Stimulated activated CD8-positive, alpha-beta memory T cell treated with anti-CD3 and anti-CD28 coated beads, Interleukin-4, amount 100 ng/mL, for 48 hours (primary cell): ENCODE measurements at regions not wholly inside any gene's neighbourhood (a gene's known extent, or its start where the extent isn't known, plus 50 kb on each side); places are given as distances from the start of the nearest gene placed in this dataset.
"Not testable (repeated sequence)": the region's sequence is repeated elsewhere in the genome, so short reads cannot be mapped to it uniquely, and the experiment has no call there.

Experiments used
- DNase-seq: peaks from one replicate; pipeline ENCODE4 v3.0.0-alpha.2; 2020

DNA sequence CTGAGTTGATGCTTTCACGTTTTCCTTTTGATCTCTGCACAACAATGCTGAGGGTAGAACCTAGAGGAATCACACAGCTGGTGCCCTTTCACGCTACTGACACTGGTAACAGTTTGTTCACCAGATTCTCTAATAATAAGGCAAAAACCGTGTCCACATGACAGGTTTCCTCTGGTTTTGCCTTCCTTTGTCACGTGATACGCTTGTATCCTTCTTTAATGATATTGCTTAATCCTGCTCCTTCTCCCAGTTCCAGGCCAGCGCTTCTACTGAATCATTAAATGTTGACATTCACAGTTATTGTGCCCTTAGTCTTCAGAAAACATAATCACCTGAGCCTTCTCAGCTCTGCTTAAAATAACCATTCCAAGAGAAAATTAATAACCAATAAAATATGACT is 978.2 kb upstream of the NCAM2 start:
- DNase-seq, result no peak

DNA sequence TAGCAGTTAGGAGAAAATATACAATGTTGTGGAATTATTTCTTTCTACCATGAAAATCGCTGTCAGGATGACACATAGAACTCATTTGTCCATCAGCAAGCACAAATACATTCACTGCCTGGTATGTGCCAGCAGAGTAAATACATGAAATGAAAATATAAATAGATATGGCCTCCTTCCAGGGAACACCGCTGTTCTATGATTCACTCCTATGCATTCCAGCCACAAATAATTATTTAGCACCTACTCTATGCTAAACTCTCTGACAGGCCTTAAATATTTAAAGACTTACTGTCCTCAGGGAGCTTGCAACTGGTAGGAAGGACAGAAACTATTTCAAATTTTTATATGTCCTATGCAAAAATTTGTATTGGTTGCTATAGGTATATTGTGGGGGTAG is 975.0 kb upstream of the NCAM2 start:
- DNase-seq, result no peak

DNA sequence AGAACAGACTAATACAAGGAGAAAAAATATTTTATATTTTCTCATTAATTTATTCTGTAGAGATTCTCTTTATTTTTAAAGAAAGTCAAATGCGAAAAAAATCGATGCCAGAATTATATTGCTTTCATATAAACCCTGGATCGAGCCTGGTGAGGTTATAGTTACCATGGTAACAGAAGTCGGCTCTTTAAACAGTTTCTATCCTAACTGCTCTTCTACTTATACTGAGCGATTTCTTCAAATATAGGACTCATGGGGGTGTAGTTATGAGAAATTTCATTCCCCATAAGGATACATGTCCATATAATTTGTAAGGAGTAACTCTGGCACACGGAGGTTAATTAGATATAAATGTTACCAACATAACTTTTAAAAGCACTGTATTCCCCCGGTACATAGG is 973.5 kb upstream of the NCAM2 start:
- no peak for DNase-seq

DNA sequence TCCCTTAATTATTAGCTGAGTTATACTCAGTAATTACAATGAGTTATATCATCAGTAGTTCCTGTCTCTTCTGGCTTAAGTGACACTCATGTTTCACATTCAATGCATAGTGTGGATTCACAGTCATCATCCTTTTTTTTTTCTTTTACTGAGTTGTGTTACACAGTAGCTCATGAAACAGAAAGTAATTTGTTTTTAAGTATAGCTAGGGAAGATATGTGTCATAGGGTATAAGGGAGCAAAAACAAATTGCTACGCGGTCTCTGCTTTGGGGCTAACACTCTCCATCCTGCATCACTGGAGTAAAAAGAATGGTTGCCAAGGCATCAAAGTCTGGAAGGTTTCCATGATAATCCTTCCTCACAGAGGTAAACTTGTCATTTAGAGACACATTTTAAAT is 971.7 kb upstream of the NCAM2 start:
- no peak for DNase-seq

DNA sequence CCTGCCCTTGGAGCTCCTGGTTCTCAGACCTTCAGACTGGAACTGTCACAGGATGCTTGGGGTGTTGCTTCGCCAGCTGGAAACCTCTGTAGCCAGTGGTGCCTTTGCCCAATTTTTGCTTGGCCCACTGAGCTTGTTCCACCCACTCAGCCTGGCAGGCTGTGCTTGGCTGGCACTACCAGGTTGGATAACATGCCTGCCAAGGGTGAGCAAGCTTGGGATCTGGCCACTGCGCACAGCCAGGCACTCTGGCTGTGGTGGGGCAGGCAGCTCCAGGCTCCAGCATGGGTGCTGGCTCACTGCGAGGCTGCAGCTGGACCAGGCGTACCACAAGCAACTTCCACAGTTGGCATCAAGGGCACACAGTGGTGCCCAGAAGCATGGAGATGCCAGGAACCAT is 967.8 kb upstream of the NCAM2 start:
- DNase-seq, result no peak

DNA sequence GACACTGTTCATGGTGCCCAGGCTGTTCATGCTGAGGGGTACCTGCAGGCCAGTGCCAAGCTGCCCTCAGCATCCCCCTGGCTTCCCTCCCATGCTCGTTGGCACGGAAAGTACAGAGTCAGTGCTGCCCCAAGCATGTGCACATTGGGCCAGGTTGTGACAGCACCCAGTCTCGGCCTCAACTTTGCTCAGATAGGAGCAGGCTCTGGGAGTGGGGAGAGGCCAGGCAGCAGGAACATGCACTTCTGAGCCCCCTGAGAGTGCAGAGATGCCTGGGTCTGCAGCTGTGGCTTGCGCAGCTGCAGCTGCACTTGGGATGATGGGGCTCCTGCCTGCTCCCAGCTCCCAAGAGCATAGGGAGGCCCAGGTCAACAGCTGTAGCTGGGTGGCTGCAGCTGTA is 966.4 kb upstream of the NCAM2 start:
- no peak for DNase-seq

DNA sequence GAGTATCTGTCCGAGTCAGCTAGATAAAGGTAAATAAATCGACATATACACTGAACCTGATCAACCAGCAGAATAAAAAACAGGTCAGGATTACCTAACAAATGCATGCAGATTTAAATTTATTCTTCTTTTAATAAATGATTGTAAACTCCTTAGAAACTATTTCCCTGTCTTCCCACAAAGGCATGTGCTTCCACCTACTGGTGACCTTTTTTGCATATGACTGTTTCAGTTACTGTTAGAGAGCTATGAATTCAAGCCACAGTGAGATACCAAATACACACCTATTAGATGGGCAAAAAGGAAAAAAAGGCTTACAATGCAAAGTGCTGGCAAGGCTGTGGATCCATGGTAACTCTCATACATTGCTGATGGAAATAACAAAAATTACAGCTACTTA is 957.4 kb upstream of the NCAM2 start:
- DNase-seq, result no peak

DNA sequence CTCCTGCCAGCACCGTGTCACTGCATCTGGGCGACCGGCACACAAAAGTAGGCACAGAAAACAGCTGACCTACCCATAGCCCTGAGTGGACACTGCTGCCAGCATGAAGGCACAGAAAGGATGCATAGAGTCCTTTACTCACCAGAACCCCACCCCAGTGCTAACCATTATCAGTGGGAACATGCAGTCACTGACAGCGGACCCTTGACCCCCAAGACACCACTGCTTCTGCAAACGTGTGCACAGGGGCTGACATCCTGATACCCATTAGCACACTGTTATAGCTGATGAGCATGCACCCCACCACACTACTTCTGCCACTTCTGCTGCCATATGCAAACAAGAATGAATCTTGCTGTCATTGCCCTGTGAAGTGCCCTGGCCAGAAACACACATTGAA is 953.0 kb upstream of the NCAM2 start:
- DNase-seq, result no peak

DNA sequence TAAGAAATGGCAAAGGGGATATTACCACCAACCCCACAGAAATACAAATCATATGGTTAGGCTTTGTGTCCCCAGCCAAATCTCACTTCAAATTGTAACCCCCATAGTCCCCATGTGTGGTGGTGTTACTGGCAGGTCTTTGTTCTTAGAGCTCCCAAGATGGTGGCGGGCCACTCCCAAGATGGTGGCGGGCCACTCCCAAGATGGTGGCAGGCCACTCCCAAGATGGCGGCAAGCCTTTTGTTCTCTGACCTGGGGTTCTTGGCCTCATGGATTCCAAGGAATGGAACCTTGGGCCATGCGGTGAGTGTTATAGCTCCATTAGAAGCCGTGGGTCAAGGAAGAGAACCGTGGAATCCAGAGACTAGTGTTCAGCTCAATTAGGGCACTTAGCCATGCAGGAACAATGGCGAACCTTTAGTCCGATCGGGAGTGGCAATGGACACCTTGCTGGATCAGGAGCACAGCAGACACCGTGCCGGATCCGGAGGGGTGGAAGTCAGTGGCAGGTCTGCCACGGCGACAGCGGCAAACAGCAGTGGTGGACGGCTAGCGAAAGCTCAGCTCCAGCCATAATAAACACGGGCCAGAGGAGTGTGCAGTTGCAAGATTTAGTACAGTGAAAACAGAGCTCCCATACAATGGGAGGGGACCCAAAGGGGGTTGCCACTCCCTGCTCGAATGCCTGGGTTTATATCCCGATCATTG is 949.9 kb upstream of the NCAM2 start:
- not testable (repeated sequence) for DNase-seq

DNA sequence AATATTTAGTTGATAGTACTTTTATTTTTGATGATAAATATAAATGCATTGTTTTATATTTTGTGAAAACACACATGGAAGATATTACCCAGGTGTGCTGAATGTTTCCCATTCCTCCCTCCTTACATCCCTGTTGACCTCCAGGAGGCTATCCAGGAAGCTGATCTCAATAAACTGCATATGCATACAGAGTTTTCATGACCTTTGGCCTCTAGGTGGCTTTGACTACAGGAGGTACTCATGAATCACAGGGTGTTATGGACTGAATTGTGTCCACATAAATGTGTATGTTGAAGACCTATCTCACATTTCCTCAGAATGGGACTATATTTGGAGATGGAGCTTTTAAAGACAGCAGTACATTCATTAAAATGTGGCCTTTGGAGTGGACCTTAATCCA is 914.9 kb upstream of the NCAM2 start:
- no peak for DNase-seq

DNA sequence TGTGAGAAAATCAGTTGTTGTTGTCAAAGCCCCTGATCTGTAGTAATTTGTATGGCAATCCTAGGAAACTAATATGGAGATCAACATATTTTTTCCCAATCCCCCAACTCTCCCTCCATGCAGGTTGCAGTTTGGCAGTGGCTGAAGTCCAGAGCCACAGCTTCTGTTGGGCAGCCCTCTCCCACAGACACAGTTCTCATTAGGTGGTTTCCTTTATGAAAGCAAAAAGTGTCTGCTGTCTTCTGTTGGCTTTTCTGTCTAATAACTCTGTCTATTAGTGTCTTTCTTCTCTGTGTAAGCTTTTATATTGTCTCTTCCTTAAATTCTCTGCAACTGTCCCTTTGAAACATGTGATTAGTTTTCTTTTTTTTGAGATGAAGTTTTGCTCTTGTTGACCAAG is 914.3 kb upstream of the NCAM2 start:
- DNase-seq, result no peak

DNA sequence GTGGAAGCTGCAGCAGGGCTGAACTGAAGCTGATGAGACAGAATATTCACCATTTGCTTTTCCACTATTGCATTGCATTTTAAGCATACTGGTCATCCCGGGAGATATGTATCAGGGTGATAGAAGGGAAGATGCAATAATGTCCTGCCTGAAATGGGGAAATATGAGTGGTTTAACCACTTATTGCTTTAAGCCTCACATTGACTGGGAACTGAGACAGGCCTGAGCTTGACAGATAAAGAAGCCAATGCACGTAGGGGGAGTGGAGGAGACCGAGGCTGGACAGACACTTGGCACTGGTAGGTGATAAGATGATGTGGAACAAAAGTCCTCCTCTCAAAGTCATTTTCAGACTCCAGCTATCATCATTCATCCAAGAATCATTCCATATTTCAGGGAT is 911.7 kb upstream of the NCAM2 start:
- DNase-seq, result no peak

DNA sequence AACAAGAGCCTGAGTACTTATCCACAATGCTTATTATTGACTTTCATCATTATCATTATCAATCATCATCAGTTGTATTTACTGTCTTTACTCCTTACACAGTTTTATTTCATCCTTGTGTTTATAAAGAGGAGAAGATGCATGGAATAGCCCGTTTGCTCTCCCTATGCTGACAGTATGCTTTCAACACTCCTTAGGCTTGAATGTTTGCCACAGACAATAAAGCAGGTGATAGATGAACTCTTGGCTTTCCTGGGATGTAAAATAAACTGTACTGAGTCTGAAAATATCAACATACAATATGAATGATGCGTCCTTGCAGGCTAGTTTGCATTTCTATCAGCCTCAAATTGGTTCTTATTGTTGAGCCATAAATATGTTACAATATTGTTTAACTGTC is 891.8 kb upstream of the NCAM2 start:
- no peak for DNase-seq

DNA sequence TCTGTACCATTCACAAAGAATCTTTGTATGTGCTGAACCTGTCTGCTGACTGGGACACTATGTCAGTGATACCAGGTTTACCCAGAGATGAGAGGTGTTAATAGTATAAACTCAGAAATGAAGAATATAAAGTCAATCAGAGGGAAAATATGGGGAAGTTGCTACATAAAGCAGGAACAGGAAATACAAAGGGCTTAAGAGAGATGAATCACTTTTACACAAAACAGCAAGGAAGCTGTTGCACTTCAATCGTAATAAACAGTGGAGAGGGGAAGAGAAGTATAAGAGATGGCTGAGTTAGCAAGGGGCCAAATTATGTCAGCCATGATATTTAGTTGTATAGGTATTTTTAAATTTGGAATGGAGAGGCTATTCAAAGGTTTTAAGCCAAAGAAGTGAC is 890.2 kb upstream of the NCAM2 start:
- no peak for DNase-seq

DNA sequence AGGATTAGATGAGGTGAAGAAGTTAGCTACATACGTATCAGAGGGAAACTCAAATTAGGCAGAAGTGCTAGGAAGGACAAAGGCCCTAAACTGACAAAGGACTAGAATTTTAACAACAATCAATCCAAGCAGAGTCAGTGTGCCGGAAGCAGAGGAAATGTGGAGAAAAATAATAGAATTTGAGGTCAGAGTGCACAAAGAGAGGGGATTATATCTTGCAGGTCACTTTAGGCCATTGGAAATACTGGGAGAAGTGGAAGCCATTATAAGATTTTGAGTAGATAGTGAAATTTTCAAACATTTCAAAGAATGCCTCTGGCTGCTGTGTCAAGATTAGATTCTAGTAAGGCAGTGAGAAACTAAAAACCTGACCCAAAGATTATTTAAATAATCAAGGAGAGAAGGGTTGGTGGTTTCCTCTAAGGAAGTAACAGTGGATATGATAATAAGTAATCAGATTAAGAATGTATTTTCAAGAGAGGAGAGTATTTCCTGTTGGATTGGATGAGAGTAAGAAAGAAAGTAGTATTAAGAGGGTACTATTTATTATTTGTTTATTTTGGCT is 889.2 kb upstream of the NCAM2 start:
- no peak for DNase-seq

DNA sequence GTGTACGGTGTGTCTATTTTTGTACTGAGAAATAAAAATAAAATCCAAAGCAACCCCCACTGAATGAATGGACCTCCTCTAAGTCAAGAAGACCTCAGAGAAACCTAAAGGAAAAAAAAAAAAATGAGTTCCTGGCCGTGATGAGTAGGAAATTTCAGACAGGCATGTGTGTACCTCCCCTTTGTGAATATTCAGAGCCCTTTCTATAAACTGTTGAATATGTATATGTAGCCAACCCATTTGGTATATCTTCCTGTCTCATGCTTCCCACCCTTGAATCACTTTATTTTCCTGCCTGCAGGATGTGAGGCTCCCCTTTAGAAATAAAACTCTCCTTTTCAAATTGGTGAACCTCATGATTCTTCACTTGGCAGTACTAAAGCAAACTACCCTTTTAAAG is 887.8 kb upstream of the NCAM2 start:
- no peak for DNase-seq

DNA sequence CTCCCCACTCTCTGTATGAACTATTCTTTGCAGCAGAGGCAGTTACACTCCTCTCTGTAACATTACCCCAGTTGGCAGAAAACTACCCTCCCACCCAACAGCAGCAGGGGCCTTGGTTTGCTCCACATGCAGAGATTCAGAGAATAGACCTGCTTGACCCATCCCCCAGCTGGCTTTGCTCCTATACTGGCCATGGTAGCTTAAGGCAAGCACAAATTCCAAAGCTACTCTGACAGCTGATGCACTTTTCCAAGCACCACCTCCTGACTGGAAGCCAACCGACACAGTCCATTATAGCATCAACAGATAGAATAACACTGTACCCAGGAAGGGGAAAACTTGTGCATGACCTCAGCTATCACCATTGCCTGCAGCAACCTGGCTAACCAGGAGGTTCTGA is 846.5 kb upstream of the NCAM2 start:
- DNase-seq, result no peak

DNA sequence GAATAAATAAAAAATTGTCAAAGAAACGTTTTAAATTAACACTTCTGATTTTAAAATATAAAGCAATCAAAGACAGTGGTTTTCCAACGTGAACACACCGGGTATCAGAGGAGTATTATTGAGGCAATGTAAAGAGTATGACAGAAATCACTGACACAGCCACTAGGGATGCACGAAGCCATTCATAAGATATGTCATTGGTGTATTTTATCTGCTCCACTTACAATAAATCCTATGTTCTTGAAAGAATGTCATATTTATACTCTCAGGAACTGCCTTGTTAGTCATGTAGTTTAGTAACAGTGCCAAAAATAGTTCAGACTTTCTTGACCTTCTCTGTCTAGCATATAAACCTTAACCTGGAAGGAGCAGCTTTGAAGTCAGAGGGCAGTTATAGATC is 835.0 kb upstream of the NCAM2 start:
- no peak for DNase-seq

DNA sequence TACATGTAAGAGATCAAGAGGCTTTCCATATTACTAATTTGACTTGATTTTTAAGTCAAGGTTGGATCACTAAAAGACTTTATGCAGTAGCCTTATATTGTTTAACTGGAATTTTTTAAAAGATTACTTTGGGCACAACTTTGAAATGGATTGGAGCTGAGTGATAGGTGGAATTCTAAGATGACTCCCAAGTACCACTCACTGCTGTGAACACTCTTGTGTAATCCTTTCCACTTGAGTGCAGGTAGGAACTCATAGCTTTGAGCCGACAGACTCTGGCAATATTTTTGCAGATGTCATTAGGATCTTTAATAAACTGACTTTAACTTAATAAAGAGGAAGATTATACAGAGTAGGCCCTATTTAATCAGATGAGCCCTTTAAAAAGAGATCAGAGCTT is 831.1 kb upstream of the NCAM2 start:
- no peak for DNase-seq

DNA sequence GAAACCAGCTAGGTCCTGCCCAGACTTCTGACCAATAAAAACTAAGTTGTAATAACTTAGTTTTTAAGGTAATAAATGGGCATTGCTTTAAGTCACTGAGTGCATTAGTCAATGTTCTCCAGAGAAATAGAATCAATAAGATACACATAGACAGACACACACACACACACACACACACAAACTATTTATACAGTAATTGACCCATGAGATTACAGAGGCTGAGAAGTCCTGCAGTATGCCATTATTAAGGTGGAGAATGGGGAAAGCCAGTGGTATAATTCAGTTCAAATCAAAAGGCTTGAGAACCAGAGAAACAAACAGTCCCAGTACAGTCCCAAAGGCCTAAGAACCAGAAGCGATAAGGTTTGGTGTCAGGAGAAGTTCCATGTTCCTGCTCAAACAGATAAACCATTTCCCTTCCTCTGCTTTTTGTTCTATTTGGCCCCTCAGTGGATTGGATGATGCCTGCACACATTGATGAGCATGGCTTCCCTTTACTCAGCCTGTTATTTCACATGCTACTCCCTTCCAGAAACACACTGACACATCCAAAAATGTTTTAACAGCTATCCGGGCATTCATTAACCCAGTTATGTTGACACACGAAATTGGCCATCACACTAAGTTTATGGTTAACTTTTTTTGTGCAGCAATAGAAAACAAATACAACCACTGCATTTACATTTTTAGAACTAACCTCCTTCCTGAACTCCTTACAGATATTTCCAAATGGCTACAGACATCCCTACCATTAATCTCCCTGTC is 828.2 kb upstream of the NCAM2 start:
- no peak for DNase-seq

DNA sequence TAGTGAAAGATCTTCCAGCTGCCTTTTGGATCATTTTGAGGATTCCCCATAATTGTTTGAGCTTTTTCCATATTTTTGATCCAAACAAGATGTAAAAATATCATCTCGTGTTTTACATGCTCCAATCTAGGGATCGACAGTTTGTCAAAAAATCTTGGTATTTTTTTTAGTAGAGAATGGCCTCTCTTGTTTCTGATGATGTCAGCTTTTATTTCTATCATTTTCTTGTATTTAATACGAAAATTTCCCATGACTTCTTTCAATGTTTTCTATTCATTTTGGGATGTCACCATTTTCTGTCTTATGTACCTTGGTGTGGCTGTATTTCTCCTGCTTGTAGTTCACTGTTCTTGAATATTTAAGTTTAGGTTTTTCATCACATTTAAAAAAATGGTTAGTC is 812.0 kb upstream of the NCAM2 start:
- no peak for DNase-seq

DNA sequence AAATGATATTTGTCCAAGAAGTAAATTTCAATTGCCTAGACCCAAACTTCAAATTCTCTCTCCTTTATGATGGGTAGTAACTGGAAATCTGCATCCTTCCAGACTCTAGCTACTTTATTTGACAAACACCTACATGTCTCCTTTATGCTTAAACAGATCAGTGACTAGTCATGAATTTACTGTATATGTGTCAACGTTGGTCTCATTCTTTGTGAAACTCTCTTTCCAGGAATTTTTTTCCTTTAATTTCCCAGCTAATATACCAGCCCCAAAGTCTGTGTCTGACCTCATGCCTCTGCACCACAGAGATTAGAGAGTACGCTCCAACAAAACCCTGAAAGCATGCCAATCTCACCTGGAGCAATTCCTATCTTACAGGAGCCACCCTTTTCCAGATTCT is 811.2 kb upstream of the NCAM2 start:
- no peak for DNase-seq

DNA sequence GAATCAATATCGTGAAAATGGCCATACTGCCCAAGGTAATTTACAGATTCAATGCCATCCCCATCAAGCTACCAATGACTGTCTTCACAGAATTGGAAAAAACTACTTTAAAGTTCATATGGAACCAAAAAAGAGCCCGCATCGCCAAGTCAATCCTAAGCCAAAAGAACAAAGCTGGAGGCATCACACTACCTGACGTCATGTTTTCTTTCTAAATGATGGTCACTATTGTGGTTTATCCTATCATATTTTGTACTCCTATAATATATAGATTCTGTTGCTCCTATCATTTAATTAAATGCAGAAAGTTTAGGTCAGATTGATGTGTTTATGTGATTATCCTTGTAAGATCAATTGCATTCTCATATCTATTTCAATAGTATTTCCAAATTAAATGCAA is 796.9 kb upstream of the NCAM2 start:
- DNase-seq, result not testable (repeated sequence)

DNA sequence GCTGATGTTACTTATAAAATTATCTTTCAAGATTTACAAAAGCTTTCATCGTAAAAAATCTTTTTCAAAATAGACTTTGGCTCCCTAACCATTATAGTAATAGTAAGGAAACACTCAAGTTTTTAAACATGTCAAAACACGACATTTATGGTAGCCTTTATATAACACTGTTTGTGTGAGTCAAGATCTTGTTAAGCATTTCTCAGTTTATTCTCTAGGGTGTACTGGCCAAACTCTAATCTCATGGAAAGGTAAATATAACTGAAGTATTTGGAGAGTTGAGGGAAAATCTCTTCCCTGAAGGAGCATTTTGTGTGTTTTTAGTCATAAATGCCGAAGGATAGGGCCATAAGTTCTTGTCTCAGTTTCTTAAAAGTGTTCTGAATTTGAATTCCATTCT is 790.9 kb upstream of the NCAM2 start:
- DNase-seq, result no peak

DNA sequence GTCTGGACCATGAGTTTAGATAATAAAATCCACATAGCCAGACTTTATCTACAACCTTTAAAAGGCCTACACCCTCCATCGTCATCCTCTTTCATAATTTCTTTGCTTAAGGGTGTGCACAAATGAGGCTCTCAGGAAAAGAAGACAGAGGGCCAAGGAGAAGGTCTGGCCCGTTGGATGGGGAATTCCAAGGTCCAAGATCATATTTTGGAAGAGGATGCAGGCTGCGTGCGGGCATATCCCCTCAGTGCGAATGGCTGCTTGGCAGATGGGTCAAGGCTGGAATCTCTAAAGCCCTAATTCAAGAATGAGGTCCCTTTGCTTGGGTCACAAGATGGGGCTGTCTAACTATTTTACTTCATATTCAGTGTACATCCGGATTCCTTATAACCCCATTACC is 782.2 kb upstream of the NCAM2 start:
- DNase-seq, result no peak
